ENCODE measurements at regions not wholly inside any gene's neighbourhood (a gene's known extent, or its start where the extent isn't known, plus 50 kb on each side); places are given as distances from the start of the nearest gene placed in this dataset.
A peak's percentile ranks its signal among the peaks of the same experiment; 100 is the strongest.

DNA sequence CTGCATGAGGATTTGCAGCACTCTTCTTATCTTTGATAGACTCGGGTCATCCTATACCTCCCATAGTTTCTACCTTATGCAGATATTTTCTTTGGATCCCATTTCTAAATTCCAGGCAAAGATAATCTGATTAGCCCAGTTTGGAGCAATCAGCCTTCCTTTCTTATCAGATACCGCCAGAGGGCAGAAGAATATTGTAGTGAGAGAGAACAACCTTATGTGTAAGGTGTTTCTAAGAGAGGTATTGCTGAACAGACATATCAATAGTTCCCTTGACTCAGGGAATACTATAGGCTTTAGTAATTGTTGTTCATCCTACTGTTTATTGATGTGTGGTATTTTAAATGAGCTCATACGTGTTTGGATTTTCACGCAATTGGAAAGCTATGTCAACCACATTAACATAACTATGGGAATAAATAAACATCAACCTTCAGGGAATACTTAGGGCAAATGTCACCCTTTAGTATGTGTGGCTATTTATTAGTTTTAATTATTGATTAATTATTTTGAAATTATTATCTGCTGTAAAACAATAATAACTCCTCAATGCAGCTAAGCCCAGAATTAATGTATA lies 1435.2 kb upstream of the CDH9 start:
- H3K4me2 ChIP-seq (ENCODE audit: insufficient read depth, insufficient read length, low read length) = no peak overlapping the region
- no peaks in the 10 kb centered on the region for H3K27me3 ChIP-seq (ENCODE audit: insufficient read depth, low read length)
- no peak overlapping the region for H2AFZ ChIP-seq (ENCODE audit: low read length)
- no peak overlapping the region for H2BK15ac ChIP-seq (ENCODE audit: low read depth, low read length)
- no peaks in the 10 kb centered on the region for H3K9me3 Mint-ChIP-seq
- H3T11ph ChIP-seq (ENCODE audit: low read length) = no peak overlapping the region
- H3K14ac ChIP-seq (ENCODE audit: insufficient read depth, low read length) = no peak overlapping the region
- H3K56ac ChIP-seq (ENCODE audit: insufficient read length, low read depth, low read length) = no peak overlapping the region
- no peaks in the 10 kb centered on the region for H3K23me2 ChIP-seq (ENCODE audit: insufficient read length, low read depth, low read length, poor library complexity, severe bottlenecking)
- no peak overlapping the region for H3K4ac ChIP-seq (ENCODE audit: low read depth, low read length)
- no peak overlapping the region for H2BK20ac ChIP-seq (ENCODE audit: low read depth, low read length, poor library complexity, severe bottlenecking)
- no peak overlapping the region for H3K27ac ChIP-seq (ENCODE audit: insufficient read length, low read depth, low read length)
- H3K79me1 ChIP-seq (ENCODE audit: insufficient read depth, low read depth, low read length, poor library complexity, severe bottlenecking) = no peaks in the 10 kb centered on the region
- H3K4me1 Mint-ChIP-seq = no peaks in the 10 kb centered on the region
- no CpG with 5 or more reads among the region's 4 CpGs for WGBS (ENCODE audit: extremely low coverage, insufficient read length, low lambda C conversion rate)
- no peak overlapping the region for H2BK12ac ChIP-seq (ENCODE audit: insufficient read length, low read depth, low read length)
- no peaks in the 10 kb centered on the region for H4K20me1 ChIP-seq (ENCODE audit: control insufficient read depth, insufficient read depth, insufficient read length)
- H3K9me3 ChIP-seq (ENCODE audit: control insufficient read depth, low read depth, low read length) = no peaks in the 10 kb centered on the region
- H4K91ac ChIP-seq (ENCODE audit: insufficient read length, low read depth, low read length) = no peak overlapping the region
- no peak overlapping the region for H2BK120ac ChIP-seq (ENCODE audit: low read depth, low read length, poor library complexity, severe bottlenecking)
- H3K27ac Mint-ChIP-seq = no peak overlapping the region
- no peaks in the 10 kb centered on the region for H3K4me1 ChIP-seq (ENCODE audit: insufficient read depth, low read length)
- no peak overlapping the region for H2BK5ac ChIP-seq (ENCODE audit: insufficient read length, low read length)
- TF ChIP-seq, protein P1, sequence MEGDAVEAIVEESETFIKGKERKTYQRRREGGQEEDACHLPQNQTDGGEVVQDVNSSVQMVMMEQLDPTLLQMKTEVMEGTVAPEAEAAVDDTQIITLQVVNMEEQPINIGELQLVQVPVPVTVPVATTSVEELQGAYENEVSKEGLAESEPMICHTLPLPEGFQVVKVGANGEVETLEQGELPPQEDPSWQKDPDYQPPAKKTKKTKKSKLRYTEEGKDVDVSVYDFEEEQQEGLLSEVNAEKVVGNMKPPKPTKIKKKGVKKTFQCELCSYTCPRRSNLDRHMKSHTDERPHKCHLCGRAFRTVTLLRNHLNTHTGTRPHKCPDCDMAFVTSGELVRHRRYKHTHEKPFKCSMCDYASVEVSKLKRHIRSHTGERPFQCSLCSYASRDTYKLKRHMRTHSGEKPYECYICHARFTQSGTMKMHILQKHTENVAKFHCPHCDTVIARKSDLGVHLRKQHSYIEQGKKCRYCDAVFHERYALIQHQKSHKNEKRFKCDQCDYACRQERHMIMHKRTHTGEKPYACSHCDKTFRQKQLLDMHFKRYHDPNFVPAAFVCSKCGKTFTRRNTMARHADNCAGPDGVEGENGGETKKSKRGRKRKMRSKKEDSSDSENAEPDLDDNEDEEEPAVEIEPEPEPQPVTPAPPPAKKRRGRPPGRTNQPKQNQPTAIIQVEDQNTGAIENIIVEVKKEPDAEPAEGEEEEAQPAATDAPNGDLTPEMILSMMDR (conservative IDR thresholded peaks at IDR 0.05) = peak; percentile 73
- H3K79me2 ChIP-seq (ENCODE audit: insufficient read depth, low read length) = no peaks in the 10 kb centered on the region
- H4K5ac ChIP-seq (ENCODE audit: insufficient read length, low read depth, low read length) = no peak overlapping the region
- no peaks in the 10 kb centered on the region for H3K27me3 Mint-ChIP-seq (ENCODE audit: low read depth)
- no peak overlapping the region for H3K9ac ChIP-seq (ENCODE audit: extremely low read depth, insufficient read length, low read length)
- no peaks in the 10 kb centered on the region for H3K36me3 Mint-ChIP-seq (ENCODE audit: insufficient read depth in 1 of 3, low read depth in 3 of 3)
- no peak overlapping the region for H2AK5ac ChIP-seq (ENCODE audit: insufficient read length, low read length)
- no peak overlapping the region for H3K18ac ChIP-seq (ENCODE audit: insufficient read length, low read depth, low read length)
- no peak overlapping the region for H3K23ac ChIP-seq (ENCODE audit: insufficient read length, low read depth, low read length)
- DNase-seq = no peak
- H3K4me3 Mint-ChIP-seq = no peak overlapping the region
- no peak overlapping the region for H4K8ac ChIP-seq (replicated peaks; ENCODE audit: insufficient read length, low read depth, low read length)

Data from H9 (cell line).